Astrocyte (in vitro differentiated cells and primary cell): ENCODE measurements at regions not wholly inside any gene's neighbourhood (a gene's known extent, or its start where the extent isn't known, plus 50 kb on each side); places are given as distances from the start of the nearest gene placed in this dataset.
A peak's percentile ranks its signal among the peaks of the same experiment; 100 is the strongest.

Source experiments
- DNase-seq: peaks from one replicate; pipeline ENCODE4 v3.0.0-alpha.2; 2010; ENCODE audit warnings: low read depth
- FAIRE-seq: peaks from 2 replicates; lab custom pipeline; 2011; peaks lifted over from hg19 to GRCh38; lab: Jason Lieb, UNC
- H2AFZ ChIP-seq: 2 replicates; pipeline ENCODE4 v1.6.0; 2012; ENCODE audit warnings: low read depth, low read length, inconsistent platforms
- H3K27ac ChIP-seq: 2 replicates; pipeline ENCODE4 v1.5.1; 2011; ENCODE audit warnings: low read depth, low read length, inconsistent platforms
- H3K27me3 ChIP-seq: 2 replicates; pipeline ENCODE4 v1.6.0; 2011; ENCODE audit warnings: low read length, inconsistent platforms; ENCODE audit not compliant: insufficient read depth
- H3K36me3 ChIP-seq: 2 replicates; pipeline ENCODE4 v1.5.1; 2011; ENCODE audit warnings: low read length, inconsistent platforms; ENCODE audit not compliant: insufficient read depth
- H3K4me1 ChIP-seq: 2 replicates; pipeline ENCODE4 v1.5.1; 2011; ENCODE audit warnings: low read length, inconsistent platforms; ENCODE audit not compliant: insufficient read depth
- H3K4me2 ChIP-seq: 2 replicates; pipeline ENCODE4 v1.6.0; 2012; ENCODE audit warnings: low read length, inconsistent platforms
- H3K4me3 ChIP-seq: 2 replicates; pipeline ENCODE4 v1.5.1; 2011; ENCODE audit warnings: low read depth, mild to moderate bottlenecking, low read length, inconsistent platforms; ENCODE audit not compliant: insufficient read depth
- H3K79me2 ChIP-seq: 2 replicates; pipeline ENCODE4 v1.6.0; 2012; ENCODE audit warnings: mild to moderate bottlenecking, low read length, inconsistent platforms; ENCODE audit not compliant: insufficient read depth
- H3K9ac ChIP-seq: 2 replicates; pipeline ENCODE4 v1.6.0; 2012; ENCODE audit warnings: mild to moderate bottlenecking, low read length, inconsistent platforms
- H3K9me3 ChIP-seq: 2 replicates; pipeline ENCODE4 v1.5.1; 2012; ENCODE audit warnings: low read depth, mild to moderate bottlenecking, low read length, inconsistent platforms; ENCODE audit not compliant: insufficient read depth
- H4K20me1 ChIP-seq: 2 replicates; pipeline ENCODE4 v1.6.0; 2012; ENCODE audit warnings: low read length, inconsistent platforms; ENCODE audit not compliant: insufficient read depth
- H3K27ac Mint-ChIP-seq: one replicate; pipeline ENCODE4 v1.8.0; 2021; ENCODE audit warnings: mild to moderate bottlenecking, mixed read lengths; ENCODE audit not compliant: unreplicated experiment
- H3K27me3 Mint-ChIP-seq: one replicate; pipeline ENCODE4 v1.8.0; 2021; ENCODE audit warnings: low read depth, mixed read lengths; ENCODE audit not compliant: unreplicated experiment
- H3K36me3 Mint-ChIP-seq: one replicate; pipeline ENCODE4 v1.8.0; 2021; ENCODE audit warnings: low read depth, mixed read lengths; ENCODE audit not compliant: unreplicated experiment
- H3K4me1 Mint-ChIP-seq: one replicate; pipeline ENCODE4 v1.8.0; 2021; ENCODE audit warnings: low read depth, mixed read lengths; ENCODE audit not compliant: unreplicated experiment
- H3K4me3 Mint-ChIP-seq: one replicate; pipeline ENCODE4 v1.8.0; 2021; ENCODE audit warnings: mild to moderate bottlenecking, moderate library complexity, mixed read lengths; ENCODE audit not compliant: unreplicated experiment
- H3K9me3 Mint-ChIP-seq: one replicate; pipeline ENCODE4 v1.8.0; 2021; ENCODE audit warnings: mild to moderate bottlenecking, mixed read lengths; ENCODE audit not compliant: unreplicated experiment
- CTCF ChIP-seq: IDR thresholded peaks from 2 replicates; pipeline ENCODE4 v1.5.1; 2011; ENCODE audit warnings: low read depth, mild to moderate bottlenecking, inconsistent platforms, low read length, moderate library complexity; ENCODE audit not compliant: insufficient read depth
- EZH2 ChIP-seq: IDR thresholded peaks from 2 replicates; pipeline ENCODE4 v1.6.1; 2012; ENCODE audit warnings: mild to moderate bottlenecking, low read length, inconsistent platforms; ENCODE audit not compliant: insufficient read depth

DNA sequence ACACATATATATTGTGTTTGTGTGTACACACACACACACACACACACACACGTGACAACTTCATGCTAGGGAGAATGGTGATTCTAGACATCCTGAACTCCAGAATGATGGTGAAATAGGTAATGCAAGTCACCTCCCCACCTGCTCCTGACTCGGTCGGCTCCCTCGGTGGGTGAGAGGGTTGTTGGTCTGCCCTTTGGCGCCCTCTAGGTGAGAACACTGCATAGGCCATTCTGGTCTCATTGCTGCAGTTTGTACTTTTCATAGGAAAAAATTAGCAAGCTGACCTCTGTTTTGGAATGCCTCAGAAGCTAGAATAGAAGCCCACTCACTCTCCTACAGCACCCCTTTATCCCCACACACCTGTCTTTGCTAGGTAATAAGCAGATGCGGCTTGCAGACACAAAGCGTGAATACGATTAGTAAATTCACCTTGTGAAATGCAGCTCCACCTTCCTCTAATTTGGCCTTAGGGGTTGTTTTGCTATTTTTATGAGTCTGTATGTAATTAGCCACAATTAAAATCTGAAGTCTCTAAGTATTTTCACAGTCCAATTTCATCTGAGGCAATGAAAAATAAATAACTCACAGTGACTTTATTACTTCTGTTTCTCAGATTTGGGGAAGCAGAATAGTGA is 130.0 kb upstream of the KCNJ15 start:
- H3K36me3 Mint-ChIP-seq, result no peaks in the 10 kb centered on the region

DNA sequence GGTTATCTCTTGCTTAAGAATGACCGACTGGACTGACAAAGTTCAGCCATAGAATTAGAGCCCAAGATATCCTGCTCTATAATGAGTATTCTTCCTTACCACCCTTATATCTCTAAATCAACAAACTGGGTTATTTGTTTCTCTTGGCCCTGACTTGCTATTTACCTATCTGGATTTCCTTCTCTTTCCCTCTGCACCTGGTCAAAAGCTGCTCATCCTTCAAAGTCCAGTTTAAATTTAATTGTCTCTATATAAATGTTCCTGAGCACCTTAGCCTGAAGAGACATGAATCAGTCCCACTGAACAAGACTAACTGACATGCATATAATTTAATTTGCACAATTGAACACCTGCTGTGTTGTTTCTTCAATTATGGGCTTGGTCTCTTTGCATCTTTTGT is 127.1 kb upstream of the KCNJ15 start:
- peaks cover 27% of the 10 kb centered on the region for H3K27me3 Mint-ChIP-seq
- FAIRE-seq, result no peak

More for the DNA sequence above, 130.0 kb upstream of the KCNJ15 start:
- FAIRE-seq, result no peak
- Histone ChIP-seq H3K9ac (no peak overlapping the region), H4K20me1 (no peaks in the 10 kb centered on the region), H3K36me3 (no peaks in the 10 kb centered on the region), H3K79me2 (no peaks in the 10 kb centered on the region), H3K27ac (no peak overlapping the region), H3K4me3 (no peak overlapping the region), H3K4me2 (no peak overlapping the region), H3K27me3 (peaks cover 13% of the 10 kb centered on the region), H3K4me1 (no peaks in the 10 kb centered on the region), H2AFZ (no peak overlapping the region), H3K9me3 (no peaks in the 10 kb centered on the region)
- TF ChIP-seq EZH2 (no peak), CTCF (peak; percentile 88)
- DNase-seq, result no peak
- Mint-ChIP-seq H3K9me3 (no peaks in the 10 kb centered on the region), H3K4me3 (no peak overlapping the region), H3K27me3 (peaks cover 27% of the 10 kb centered on the region), H3K4me1 (no peaks in the 10 kb centered on the region), H3K27ac (no peak overlapping the region)

More for the DNA sequence above, 127.1 kb upstream of the KCNJ15 start:
- Histone ChIP-seq H3K36me3 (no peaks in the 10 kb centered on the region), H3K4me1 (no peaks in the 10 kb centered on the region), H3K4me2 (no peak overlapping the region), H3K27me3 (peaks cover 13% of the 10 kb centered on the region), H4K20me1 (no peaks in the 10 kb centered on the region), H3K9me3 (no peaks in the 10 kb centered on the region), H2AFZ (no peak overlapping the region), H3K79me2 (no peaks in the 10 kb centered on the region), H3K9ac (no peak overlapping the region), H3K27ac (no peak overlapping the region), H3K4me3 (no peak overlapping the region)
- Mint-ChIP-seq H3K4me1 (no peaks in the 10 kb centered on the region), H3K9me3 (peaks cover 2% of the 10 kb centered on the region), H3K36me3 (no peaks in the 10 kb centered on the region), H3K27ac (no peak overlapping the region), H3K4me3 (no peak overlapping the region)
- DNase-seq, result no peak
- TF ChIP-seq EZH2 (no peak), CTCF (no peak)
